ENCODE measurements at regions not wholly inside any gene's neighbourhood (a gene's known extent, or its start where the extent isn't known, plus 50 kb on each side); places are given as distances from the start of the nearest gene placed in this dataset.

GRCh38 chr4:117417856-117418255 is 332.5 kb upstream of the TRAM1L1 start:
- 3% methylated on average over 1 of the region's 1 CpG for WGBS
- H3K23ac ChIP-seq (ENCODE audit: low read length in 2 of 2), result no peak overlapping the region
- H3K9ac ChIP-seq (ENCODE audit: low read length), result no peak overlapping the region
- H2BK120ac ChIP-seq (ENCODE audit: low read depth, low read length), result no peak overlapping the region
- no peaks in the 10 kb centered on the region for H3K36me3 ChIP-seq (ENCODE audit: control insufficient read depth in 1 of 2, insufficient read depth in 2 of 2, low read depth in 1 of 2, low read length in 2 of 2)
- H4K8ac ChIP-seq (ENCODE audit: low read length), result no peak overlapping the region
- H3K4me2 ChIP-seq (ENCODE audit: low read length, poor library complexity, severe bottlenecking), result no peak overlapping the region
- no peak overlapping the region for H4K91ac ChIP-seq (ENCODE audit: low read length)
- peaks cover 4% of the 10 kb centered on the region for H3K4me1 ChIP-seq (ENCODE audit: control insufficient read depth, insufficient read depth, low read depth, low read length)
- no peak overlapping the region for H3K14ac ChIP-seq (ENCODE audit: low read length in 2 of 2)
- H2AK5ac ChIP-seq (ENCODE audit: low read length, severe bottlenecking), result no peak overlapping the region
- no peak overlapping the region for H3K4me3 ChIP-seq (ENCODE audit: insufficient read depth in 1 of 2, low read depth in 1 of 2, low read length in 2 of 2)
- H3K9me3 ChIP-seq (ENCODE audit: control insufficient read depth, low read length), result no peaks in the 10 kb centered on the region
- H2BK15ac ChIP-seq (ENCODE audit: low read depth, poor library complexity, severe bottlenecking), result no peak overlapping the region
- no peak overlapping the region for H3K18ac ChIP-seq (ENCODE audit: low read depth in 1 of 2, low read length in 2 of 2)
- no peaks in the 10 kb centered on the region for H3K79me1 ChIP-seq (replicated peaks; ENCODE audit: low read length, poor library complexity, severe bottlenecking)
- H2BK12ac ChIP-seq (ENCODE audit: low read length in 2 of 2), result no peak overlapping the region
- H3K27me3 ChIP-seq (ENCODE audit: control insufficient read depth in 1 of 2, insufficient read depth in 1 of 2, low read length in 2 of 2), result no peaks in the 10 kb centered on the region
- no peak overlapping the region for H3K27ac ChIP-seq (ENCODE audit: low read length, poor library complexity, severe bottlenecking)
- no peak overlapping the region for H2BK5ac ChIP-seq (ENCODE audit: low read depth, low read length, poor library complexity, severe bottlenecking)
- DNase-seq, result peak; percentile 50
- no peak overlapping the region for H3K4ac ChIP-seq (ENCODE audit: low read depth in 1 of 2, low read length in 2 of 2)
- H2AFZ ChIP-seq (ENCODE audit: low read depth, low read length), result no peak overlapping the region

- H4K8ac ChIP-seq (ENCODE audit: low read length), result no peak overlapping the region
- no peaks in the 10 kb centered on the region for H3K36me3 ChIP-seq (ENCODE audit: control insufficient read depth in 1 of 2, insufficient read depth in 2 of 2, low read depth in 1 of 2, low read length in 2 of 2)
- H2BK5ac ChIP-seq (ENCODE audit: low read depth, low read length, poor library complexity, severe bottlenecking), result no peak overlapping the region
- H3K14ac ChIP-seq (ENCODE audit: low read length in 2 of 2), result no peak overlapping the region
- WGBS, result no CpG with 5 or more reads among the region's 1 CpG
- H2BK15ac ChIP-seq (ENCODE audit: low read depth, poor library complexity, severe bottlenecking), result no peak overlapping the region
- no peak overlapping the region for H3K4me2 ChIP-seq (ENCODE audit: low read length, poor library complexity, severe bottlenecking)
- H2BK12ac ChIP-seq (ENCODE audit: low read length in 2 of 2), result peak overlapping the region in 1 of 2 experiments; percentile 71
- H3K27ac ChIP-seq (ENCODE audit: low read length, poor library complexity, severe bottlenecking), result no peak overlapping the region
- peak; percentile 39 for DNase-seq
- no peak overlapping the region for H3K4me3 ChIP-seq (ENCODE audit: insufficient read depth in 1 of 2, low read depth in 1 of 2, low read length in 2 of 2)
- no peak overlapping the region for H4K91ac ChIP-seq (ENCODE audit: low read length)
- H3K9ac ChIP-seq (ENCODE audit: low read length), result no peak overlapping the region
- H2BK120ac ChIP-seq (ENCODE audit: low read depth, low read length), result no peak overlapping the region
- no peaks in the 10 kb centered on the region for H3K9me3 ChIP-seq (ENCODE audit: control insufficient read depth, low read length)
- H3K27me3 ChIP-seq (ENCODE audit: control insufficient read depth in 1 of 2, insufficient read depth in 1 of 2, low read length in 2 of 2), result no peaks in the 10 kb centered on the region
- no peak overlapping the region for H3K18ac ChIP-seq (ENCODE audit: low read depth in 1 of 2, low read length in 2 of 2)
- peaks cover 2% of the 10 kb centered on the region for H3K4me1 ChIP-seq (ENCODE audit: control insufficient read depth, insufficient read depth, low read depth, low read length)
- H2AFZ ChIP-seq (ENCODE audit: low read depth, low read length), result no peak overlapping the region
- H3K4ac ChIP-seq (ENCODE audit: low read depth in 1 of 2, low read length in 2 of 2), result no peak overlapping the region
- H3K79me1 ChIP-seq (replicated peaks; ENCODE audit: low read length, poor library complexity, severe bottlenecking), result no peaks in the 10 kb centered on the region
- H2AK5ac ChIP-seq (ENCODE audit: low read length, severe bottlenecking), result no peak overlapping the region
- H3K23ac ChIP-seq (ENCODE audit: low read length in 2 of 2), result no peak overlapping the region
These were observed 335.6 kb upstream of the TRAM1L1 start for GRCh38 chr4:117420948-117421347.

- H2BK120ac ChIP-seq (ENCODE audit: low read depth, low read length), result no peak overlapping the region
- H3K27me3 ChIP-seq (ENCODE audit: control insufficient read depth in 1 of 2, insufficient read depth in 1 of 2, low read length in 2 of 2), result no peaks in the 10 kb centered on the region
- H3K18ac ChIP-seq (ENCODE audit: low read depth in 1 of 2, low read length in 2 of 2), result no peak overlapping the region
- H3K14ac ChIP-seq (ENCODE audit: low read length in 2 of 2), result no peak overlapping the region
- H2AFZ ChIP-seq (ENCODE audit: low read depth, low read length), result no peak overlapping the region
- no peaks in the 10 kb centered on the region for H3K9me3 ChIP-seq (ENCODE audit: control insufficient read depth, low read length)
- H3K9ac ChIP-seq (ENCODE audit: low read length), result no peak overlapping the region
- H3K4me2 ChIP-seq (ENCODE audit: low read length, poor library complexity, severe bottlenecking), result no peak overlapping the region
- no peak overlapping the region for H3K23ac ChIP-seq (ENCODE audit: low read length in 2 of 2)
- peak; percentile 54 for DNase-seq
- H3K4ac ChIP-seq (ENCODE audit: low read depth in 1 of 2, low read length in 2 of 2), result no peak overlapping the region
- no peak overlapping the region for H3K4me3 ChIP-seq (ENCODE audit: insufficient read depth in 1 of 2, low read depth in 1 of 2, low read length in 2 of 2)
- no peaks in the 10 kb centered on the region for H3K79me1 ChIP-seq (replicated peaks; ENCODE audit: low read length, poor library complexity, severe bottlenecking)
- H2AK5ac ChIP-seq (ENCODE audit: low read length, severe bottlenecking), result no peak overlapping the region
- H4K8ac ChIP-seq (ENCODE audit: low read length), result no peak overlapping the region
- H2BK12ac ChIP-seq (ENCODE audit: low read length in 2 of 2), result no peak overlapping the region
- H2BK5ac ChIP-seq (ENCODE audit: low read depth, low read length, poor library complexity, severe bottlenecking), result no peak overlapping the region
- H4K91ac ChIP-seq (ENCODE audit: low read length), result no peak overlapping the region
- H3K27ac ChIP-seq (ENCODE audit: low read length, poor library complexity, severe bottlenecking), result no peak overlapping the region
- 17% methylated on average over 4 of the region's 4 CpGs for WGBS
- peaks cover 2% of the 10 kb centered on the region for H3K4me1 ChIP-seq (ENCODE audit: control insufficient read depth, insufficient read depth, low read depth, low read length)
- H2BK15ac ChIP-seq (ENCODE audit: low read depth, poor library complexity, severe bottlenecking), result no peak overlapping the region
- H3K36me3 ChIP-seq (ENCODE audit: control insufficient read depth in 1 of 2, insufficient read depth in 2 of 2, low read depth in 1 of 2, low read length in 2 of 2), result no peaks in the 10 kb centered on the region
These were observed 336.3 kb upstream of the TRAM1L1 start for GRCh38 chr4:117421706-117422105.

- no peak overlapping the region for H3K14ac ChIP-seq (ENCODE audit: low read length in 2 of 2)
- no peaks in the 10 kb centered on the region for H3K79me1 ChIP-seq (replicated peaks; ENCODE audit: low read length, poor library complexity, severe bottlenecking)
- H3K4ac ChIP-seq (ENCODE audit: low read depth in 1 of 2, low read length in 2 of 2), result no peak overlapping the region
- H2BK120ac ChIP-seq (ENCODE audit: low read depth, low read length), result no peak overlapping the region
- peaks cover 2% of the 10 kb centered on the region for H3K4me1 ChIP-seq (ENCODE audit: control insufficient read depth, insufficient read depth, low read depth, low read length)
- no peaks in the 10 kb centered on the region for H3K36me3 ChIP-seq (ENCODE audit: control insufficient read depth in 1 of 2, insufficient read depth in 2 of 2, low read depth in 1 of 2, low read length in 2 of 2)
- WGBS, result 40% methylated on average over 5 of the region's 5 CpGs
- H3K4me2 ChIP-seq (ENCODE audit: low read length, poor library complexity, severe bottlenecking), result no peak overlapping the region
- no peak overlapping the region for H3K4me3 ChIP-seq (ENCODE audit: insufficient read depth in 1 of 2, low read depth in 1 of 2, low read length in 2 of 2)
- H2AK5ac ChIP-seq (ENCODE audit: low read length, severe bottlenecking), result no peak overlapping the region
- H2BK5ac ChIP-seq (ENCODE audit: low read depth, low read length, poor library complexity, severe bottlenecking), result no peak overlapping the region
- no peaks in the 10 kb centered on the region for H3K27me3 ChIP-seq (ENCODE audit: control insufficient read depth in 1 of 2, insufficient read depth in 1 of 2, low read length in 2 of 2)
- no peak overlapping the region for H4K8ac ChIP-seq (ENCODE audit: low read length)
- no peak overlapping the region for H3K18ac ChIP-seq (ENCODE audit: low read depth in 1 of 2, low read length in 2 of 2)
- no peak overlapping the region for H3K27ac ChIP-seq (ENCODE audit: low read length, poor library complexity, severe bottlenecking)
- H3K23ac ChIP-seq (ENCODE audit: low read length in 2 of 2), result no peak overlapping the region
- peak; percentile 54 for DNase-seq
- no peak overlapping the region for H4K91ac ChIP-seq (ENCODE audit: low read length)
- no peak overlapping the region for H2BK15ac ChIP-seq (ENCODE audit: low read depth, poor library complexity, severe bottlenecking)
- no peak overlapping the region for H2BK12ac ChIP-seq (ENCODE audit: low read length in 2 of 2)
- no peaks in the 10 kb centered on the region for H3K9me3 ChIP-seq (ENCODE audit: control insufficient read depth, low read length)
- H3K9ac ChIP-seq (ENCODE audit: low read length), result no peak overlapping the region
- H2AFZ ChIP-seq (ENCODE audit: low read depth, low read length), result no peak overlapping the region
These were observed 336.9 kb upstream of the TRAM1L1 start for GRCh38 chr4:117422297-117422696.
